WTC11 (cell line): ENCODE measurements at regions not wholly inside any gene's neighbourhood (a gene's known extent, or its start where the extent isn't known, plus 50 kb on each side); places are given as distances from the start of the nearest gene placed in this dataset.

Experiments
- CBFB ChIP-seq: sonication (generic); formaldehyde crosslinking; IDR thresholded peaks from 2 replicates; pipeline ENCODE4 v1.8.1; 2022; ENCODE audit warnings: mild to moderate bottlenecking, low read depth, missing genetic modification reagents
- CREB1 ChIP-seq: sonication (generic); formaldehyde crosslinking; IDR thresholded peaks from 2 replicates; pipeline ENCODE4 v1.8.0; 2023; ENCODE audit warnings: mild to moderate bottlenecking, missing genetic modification reagents
- ELF4 ChIP-seq: sonication (generic); formaldehyde crosslinking; IDR thresholded peaks from 2 replicates; pipeline ENCODE4 v1.8.1; 2022; ENCODE audit warnings: low read depth, mild to moderate bottlenecking, moderate library complexity, missing genetic modification reagents
- ETV6 ChIP-seq: sonication (generic); formaldehyde crosslinking; IDR thresholded peaks from 2 replicates; pipeline ENCODE4 v1.8.1; 2022; ENCODE audit warnings: mild to moderate bottlenecking, missing genetic modification reagents
- FOXP1 ChIP-seq: sonication (generic); formaldehyde crosslinking; IDR thresholded peaks from 2 replicates; pipeline ENCODE4 v1.8.0; 2022; ENCODE audit warnings: missing genetic modification reagents, mild to moderate bottlenecking, moderate library complexity, borderline replicate concordance
- GABPB1 ChIP-seq: sonication (generic); formaldehyde crosslinking; IDR thresholded peaks from 2 replicates; pipeline ENCODE4 v1.8.1; 2023; ENCODE audit warnings: mild to moderate bottlenecking, missing genetic modification reagents
- RELA ChIP-seq: sonication (generic); formaldehyde crosslinking; IDR thresholded peaks from 2 replicates; pipeline ENCODE4 v1.8.1; 2022; ENCODE audit warnings: missing genetic modification reagents, mild to moderate bottlenecking, borderline replicate concordance
- ZNF138 ChIP-seq: sonication (generic); formaldehyde crosslinking; conservative IDR thresholded peaks from 2 replicates; pipeline ENCODE4 v1.8.1; 2022; ENCODE audit warnings: mild to moderate bottlenecking, moderate library complexity, missing genetic modification reagents
- ZNF416 ChIP-seq: fragments of 250-450 bp; sonication (Bioruptor Pico); IDR thresholded peaks from 2 replicates; pipeline ENCODE4 v1.9.0; 2021; ENCODE audit warnings: mild to moderate bottlenecking, inconsistent platforms
- TF ChIP-seq, protein P1 (sequence below): fragments of 200-600 bp; IDR thresholded peaks from 2 replicates; pipeline ENCODE4 v1.8.0; 2022; ENCODE audit warnings: antibody characterized with exemption
- TF ChIP-seq, protein P2 (sequence below): sonication (generic); formaldehyde crosslinking; IDR thresholded peaks from 2 replicates; pipeline ENCODE4 v1.8.1; 2023; ENCODE audit warnings: mild to moderate bottlenecking, missing genetic modification reagents, moderate library complexity
- TF ChIP-seq, protein P3 (sequence below): sonication (generic); formaldehyde crosslinking; IDR thresholded peaks from 2 replicates; pipeline ENCODE4 v1.8.1; 2023; ENCODE audit warnings: mild to moderate bottlenecking, missing genetic modification reagents, moderate library complexity
- TF ChIP-seq, protein P4 (sequence below): sonication (generic); formaldehyde crosslinking; IDR thresholded peaks from 2 replicates; pipeline ENCODE4 v1.8.1; 2022; ENCODE audit warnings: low read depth, mild to moderate bottlenecking, moderate library complexity, missing genetic modification reagents, borderline replicate concordance
- TF ChIP-seq, protein P5 (sequence below): sonication (generic); formaldehyde crosslinking; IDR thresholded peaks from 2 replicates; pipeline ENCODE4 v1.8.1; 2023; ENCODE audit warnings: mild to moderate bottlenecking, missing genetic modification reagents

DNA sequence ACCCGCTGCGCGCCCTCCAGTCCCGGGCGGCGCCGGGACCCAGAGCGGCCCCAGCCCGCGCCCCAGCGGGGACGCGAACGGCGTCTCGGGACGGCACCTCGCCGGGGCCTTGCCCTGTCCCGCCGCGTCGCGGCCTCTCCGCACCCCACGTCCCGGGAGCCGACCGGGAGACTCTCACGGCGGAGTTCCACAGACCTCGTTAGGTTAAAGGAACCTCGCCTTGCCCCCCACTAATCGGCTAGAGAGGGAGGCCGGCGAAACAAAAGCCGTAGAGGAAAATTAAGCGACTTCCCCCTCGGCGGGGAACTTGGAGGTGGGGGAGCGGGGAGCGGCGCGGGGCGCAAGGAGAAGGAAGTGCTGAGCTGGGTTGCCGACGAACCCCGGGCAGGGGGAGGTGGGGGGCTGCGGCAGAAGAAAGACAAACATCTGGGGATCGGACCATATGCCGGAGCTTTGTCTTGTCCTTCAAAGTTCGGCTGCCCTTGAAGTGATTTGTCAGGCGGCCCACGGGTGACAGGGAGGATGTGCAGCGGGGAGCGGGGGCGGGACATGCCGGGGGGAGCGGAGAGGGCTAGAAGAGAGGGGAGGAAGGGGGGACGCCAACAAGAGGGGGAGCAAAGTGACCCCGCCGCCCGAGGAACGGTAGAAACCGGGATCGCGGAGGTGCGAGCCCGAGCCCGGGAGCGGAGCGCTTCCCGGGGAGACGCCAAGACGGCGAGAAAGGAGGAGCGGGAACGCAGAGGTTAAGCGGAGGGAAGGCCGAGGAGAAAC, 120.0 kb upstream of the RRP15 start:
- TF ChIP-seq, protein P1, sequence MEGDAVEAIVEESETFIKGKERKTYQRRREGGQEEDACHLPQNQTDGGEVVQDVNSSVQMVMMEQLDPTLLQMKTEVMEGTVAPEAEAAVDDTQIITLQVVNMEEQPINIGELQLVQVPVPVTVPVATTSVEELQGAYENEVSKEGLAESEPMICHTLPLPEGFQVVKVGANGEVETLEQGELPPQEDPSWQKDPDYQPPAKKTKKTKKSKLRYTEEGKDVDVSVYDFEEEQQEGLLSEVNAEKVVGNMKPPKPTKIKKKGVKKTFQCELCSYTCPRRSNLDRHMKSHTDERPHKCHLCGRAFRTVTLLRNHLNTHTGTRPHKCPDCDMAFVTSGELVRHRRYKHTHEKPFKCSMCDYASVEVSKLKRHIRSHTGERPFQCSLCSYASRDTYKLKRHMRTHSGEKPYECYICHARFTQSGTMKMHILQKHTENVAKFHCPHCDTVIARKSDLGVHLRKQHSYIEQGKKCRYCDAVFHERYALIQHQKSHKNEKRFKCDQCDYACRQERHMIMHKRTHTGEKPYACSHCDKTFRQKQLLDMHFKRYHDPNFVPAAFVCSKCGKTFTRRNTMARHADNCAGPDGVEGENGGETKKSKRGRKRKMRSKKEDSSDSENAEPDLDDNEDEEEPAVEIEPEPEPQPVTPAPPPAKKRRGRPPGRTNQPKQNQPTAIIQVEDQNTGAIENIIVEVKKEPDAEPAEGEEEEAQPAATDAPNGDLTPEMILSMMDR: no peak
- TF ChIP-seq ELF4 (CRISPR knock-in tag) (no peak), GABPB1 (CRISPR knock-in tag) (no peak), ZNF416 (CRISPR knock-in tag) (no peak), CBFB (CRISPR knock-in tag) (no peak), CREB1 (no peak), ETV6 (CRISPR knock-in tag) (no peak), ZNF138 (CRISPR knock-in tag) (no peak), FOXP1 (no peak), RELA (no peak)
- TF ChIP-seq, protein P2, sequence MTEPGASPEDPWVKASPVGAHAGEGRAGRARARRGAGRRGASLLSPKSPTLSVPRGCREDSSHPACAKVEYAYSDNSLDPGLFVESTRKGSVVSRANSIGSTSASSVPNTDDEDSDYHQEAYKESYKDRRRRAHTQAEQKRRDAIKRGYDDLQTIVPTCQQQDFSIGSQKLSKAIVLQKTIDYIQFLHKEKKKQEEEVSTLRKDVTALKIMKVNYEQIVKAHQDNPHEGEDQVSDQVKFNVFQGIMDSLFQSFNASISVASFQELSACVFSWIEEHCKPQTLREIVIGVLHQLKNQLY (CRISPR knock-in tag): no peak
- TF ChIP-seq, protein P3, sequence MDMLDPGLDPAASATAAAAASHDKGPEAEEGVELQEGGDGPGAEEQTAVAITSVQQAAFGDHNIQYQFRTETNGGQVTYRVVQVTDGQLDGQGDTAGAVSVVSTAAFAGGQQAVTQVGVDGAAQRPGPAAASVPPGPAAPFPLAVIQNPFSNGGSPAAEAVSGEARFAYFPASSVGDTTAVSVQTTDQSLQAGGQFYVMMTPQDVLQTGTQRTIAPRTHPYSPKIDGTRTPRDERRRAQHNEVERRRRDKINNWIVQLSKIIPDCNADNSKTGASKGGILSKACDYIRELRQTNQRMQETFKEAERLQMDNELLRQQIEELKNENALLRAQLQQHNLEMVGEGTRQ (CRISPR knock-in tag): no peak
- TF ChIP-seq, protein P4, sequence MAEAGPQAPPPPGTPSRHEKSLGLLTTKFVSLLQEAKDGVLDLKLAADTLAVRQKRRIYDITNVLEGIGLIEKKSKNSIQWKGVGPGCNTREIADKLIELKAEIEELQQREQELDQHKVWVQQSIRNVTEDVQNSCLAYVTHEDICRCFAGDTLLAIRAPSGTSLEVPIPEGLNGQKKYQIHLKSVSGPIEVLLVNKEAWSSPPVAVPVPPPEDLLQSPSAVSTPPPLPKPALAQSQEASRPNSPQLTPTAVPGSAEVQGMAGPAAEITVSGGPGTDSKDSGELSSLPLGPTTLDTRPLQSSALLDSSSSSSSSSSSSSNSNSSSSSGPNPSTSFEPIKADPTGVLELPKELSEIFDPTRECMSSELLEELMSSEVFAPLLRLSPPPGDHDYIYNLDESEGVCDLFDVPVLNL (CRISPR knock-in tag): no peak
- TF ChIP-seq, protein P5, sequence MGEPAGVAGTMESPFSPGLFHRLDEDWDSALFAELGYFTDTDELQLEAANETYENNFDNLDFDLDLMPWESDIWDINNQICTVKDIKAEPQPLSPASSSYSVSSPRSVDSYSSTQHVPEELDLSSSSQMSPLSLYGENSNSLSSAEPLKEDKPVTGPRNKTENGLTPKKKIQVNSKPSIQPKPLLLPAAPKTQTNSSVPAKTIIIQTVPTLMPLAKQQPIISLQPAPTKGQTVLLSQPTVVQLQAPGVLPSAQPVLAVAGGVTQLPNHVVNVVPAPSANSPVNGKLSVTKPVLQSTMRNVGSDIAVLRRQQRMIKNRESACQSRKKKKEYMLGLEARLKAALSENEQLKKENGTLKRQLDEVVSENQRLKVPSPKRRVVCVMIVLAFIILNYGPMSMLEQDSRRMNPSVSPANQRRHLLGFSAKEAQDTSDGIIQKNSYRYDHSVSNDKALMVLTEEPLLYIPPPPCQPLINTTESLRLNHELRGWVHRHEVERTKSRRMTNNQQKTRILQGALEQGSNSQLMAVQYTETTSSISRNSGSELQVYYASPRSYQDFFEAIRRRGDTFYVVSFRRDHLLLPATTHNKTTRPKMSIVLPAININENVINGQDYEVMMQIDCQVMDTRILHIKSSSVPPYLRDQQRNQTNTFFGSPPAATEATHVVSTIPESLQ (CRISPR knock-in tag): no peak
